ENCODE measurements at regions not wholly inside any gene's neighbourhood (a gene's known extent, or its start where the extent isn't known, plus 50 kb on each side); places are given as distances from the start of the nearest gene placed in this dataset.
"Not testable (repeated sequence)": the region's sequence is repeated elsewhere in the genome, so short reads cannot be mapped to it uniquely, and the experiment has no call there.

DNA sequence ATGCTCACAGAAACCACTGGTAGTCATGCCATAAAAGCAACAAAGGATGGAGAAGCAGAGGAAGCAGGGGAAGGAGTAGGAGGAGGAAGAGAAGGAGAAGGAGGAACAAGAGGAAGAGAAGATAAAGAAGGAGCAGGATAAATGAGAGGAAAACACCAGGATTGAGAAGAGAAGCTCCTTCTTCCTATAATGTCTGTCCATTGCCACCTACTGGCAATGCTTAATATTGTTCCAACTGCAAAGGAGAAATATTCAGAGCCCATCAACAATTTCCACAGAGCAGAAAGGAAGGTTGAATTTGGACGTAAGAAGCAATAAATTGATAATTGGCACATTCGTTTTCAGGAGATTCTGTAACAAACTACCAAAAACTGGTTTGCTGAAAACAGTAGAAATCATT, 898.4 kb downstream of the SLC16A7 start:
- Mint-ChIP-seq H3K9me3 (peaks cover 17% of the 10 kb centered on the region), H3K36me3 (no peaks in the 10 kb centered on the region)

DNA sequence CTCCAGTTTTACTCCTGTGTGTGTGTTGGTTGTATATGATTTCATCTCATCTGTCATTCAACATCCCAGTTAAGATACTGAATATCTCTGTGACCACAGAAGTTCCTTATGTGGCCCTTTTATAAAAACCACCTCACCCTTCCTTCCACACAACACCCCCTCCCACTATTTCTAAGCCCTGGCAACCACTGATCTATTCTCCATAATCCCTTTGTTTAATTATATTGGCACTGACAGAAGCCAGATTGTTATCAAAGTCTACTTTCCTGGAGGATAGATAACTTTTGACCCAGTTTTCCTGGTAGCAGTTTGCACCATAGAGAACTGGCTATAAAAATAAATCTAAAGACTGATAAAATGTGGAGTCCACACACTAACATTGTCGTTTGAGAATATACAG, 902.8 kb downstream of the SLC16A7 start:
- DNase-seq (ENCODE audit: low spot score in 2 of 2) (no peak), ATAC-seq (no peak)
- Mint-ChIP-seq H3K4me1 (no peaks in the 10 kb centered on the region), H3K27ac (no peak overlapping the region), H3K36me3 (no peaks in the 10 kb centered on the region), H3K9me3 (peaks cover 16% of the 10 kb centered on the region), H3K4me3 (no peak overlapping the region)

More for the DNA sequence above, 898.4 kb downstream of the SLC16A7 start:
- H3K4me3 Mint-ChIP-seq, result no peak overlapping the region
- no peak overlapping the region for H3K27ac Mint-ChIP-seq
- DNase-seq (ENCODE audit: low spot score in 2 of 2) (no peak), ATAC-seq (no peak)
- no peaks in the 10 kb centered on the region for H3K4me1 Mint-ChIP-seq

DNA sequence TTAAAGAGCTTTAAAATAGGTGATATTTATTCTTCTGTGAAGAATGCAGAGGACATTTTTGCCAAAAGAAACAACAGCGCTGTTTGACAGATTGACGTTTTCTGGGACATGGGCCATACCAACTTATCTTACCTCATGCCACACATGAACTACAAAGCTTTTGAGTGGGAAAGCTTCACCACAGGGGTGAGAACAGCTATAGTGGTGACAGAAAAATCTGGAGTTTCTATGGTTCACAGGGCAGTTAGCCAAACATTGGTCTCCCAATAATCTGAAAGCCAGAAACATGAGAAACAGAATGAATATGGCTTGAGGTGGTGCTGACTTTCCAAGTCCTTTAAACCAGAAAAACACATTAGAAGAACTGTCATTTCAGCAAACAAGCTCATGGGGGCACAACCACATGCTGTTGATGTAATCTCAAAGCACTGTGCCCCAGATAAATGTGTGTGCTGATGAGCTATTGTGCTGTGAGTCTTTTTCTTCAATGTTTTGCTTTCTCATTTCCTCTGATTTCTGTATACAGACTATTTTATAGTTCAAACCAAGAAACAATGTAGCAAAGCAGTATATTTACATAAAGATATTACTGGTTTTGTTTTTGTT, 905.4 kb downstream of the SLC16A7 start:
- no peak overlapping the region for H3K27ac Mint-ChIP-seq
- ATAC-seq, result no peak
- DNase-seq (ENCODE audit: low spot score in 2 of 2), result no peak
- peaks cover 5% of the 10 kb centered on the region for H3K9me3 Mint-ChIP-seq
- H3K4me1 Mint-ChIP-seq, result no peaks in the 10 kb centered on the region
- no peaks in the 10 kb centered on the region for H3K36me3 Mint-ChIP-seq
- no peak overlapping the region for H3K4me3 Mint-ChIP-seq

DNA sequence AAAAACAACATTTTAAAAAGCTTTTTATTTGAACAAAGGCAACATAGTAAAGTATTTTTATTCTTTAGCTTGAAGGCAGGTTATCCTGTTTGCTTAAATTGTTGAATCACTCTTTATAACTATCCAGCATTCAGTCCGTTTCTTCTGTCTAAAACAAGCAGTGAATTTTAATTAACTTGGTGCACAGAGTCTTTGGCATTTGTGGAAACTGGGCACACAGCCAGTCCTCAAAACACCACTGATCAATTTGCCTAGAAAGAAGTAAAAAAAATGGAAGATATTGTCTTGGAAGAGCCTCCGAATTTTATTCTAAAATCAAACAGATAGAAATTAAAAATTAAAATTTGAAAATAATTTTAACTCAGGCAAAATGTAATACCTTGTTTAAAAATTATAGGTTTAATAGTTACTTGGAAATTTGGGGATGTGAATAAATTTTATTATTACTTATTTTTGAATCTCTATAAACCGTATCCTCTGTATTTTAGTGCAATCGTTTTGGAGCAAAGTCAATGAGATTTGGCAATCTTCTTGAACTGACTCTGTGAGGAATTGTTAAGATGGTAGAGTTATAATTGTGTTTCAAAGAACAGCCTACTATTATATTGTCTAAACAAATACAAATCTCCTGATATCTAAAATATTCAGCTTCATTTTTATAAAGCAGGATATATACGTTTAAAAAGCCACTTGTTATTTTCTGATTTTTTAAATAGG, 927.0 kb downstream of the SLC16A7 start:
- Mint-ChIP-seq H3K36me3 (no peaks in the 10 kb centered on the region), H3K4me3 (no peak overlapping the region), H3K4me1 (no peaks in the 10 kb centered on the region), H3K9me3 (peaks cover 6% of the 10 kb centered on the region), H3K27ac (no peak overlapping the region)
- ATAC-seq, result no peak
- no peak for DNase-seq (ENCODE audit: low spot score in 2 of 2)

DNA sequence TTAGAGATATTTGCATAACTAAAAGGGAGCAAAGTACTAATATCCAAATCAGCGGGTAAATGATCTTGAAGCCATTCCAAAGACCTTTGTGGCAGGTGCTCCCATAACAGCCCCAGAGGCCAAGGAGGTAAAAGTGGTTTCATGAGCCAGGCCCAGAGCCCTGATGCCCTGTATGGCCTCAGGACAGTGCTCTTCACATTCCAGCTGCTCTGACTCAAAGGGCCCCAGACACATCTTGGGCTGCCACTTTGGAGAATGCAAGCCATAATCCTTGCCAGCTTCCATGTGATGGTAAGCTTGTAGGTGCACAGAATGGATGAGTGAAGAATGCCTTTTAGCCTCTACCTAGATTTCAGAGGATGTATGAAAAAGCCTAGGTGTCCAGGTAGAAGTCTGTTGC, 933.4 kb downstream of the SLC16A7 start:
- H3K36me3 Mint-ChIP-seq, result no peaks in the 10 kb centered on the region
- ATAC-seq (no peak), DNase-seq (ENCODE audit: low spot score in 2 of 2) (no peak)
- H3K27ac Mint-ChIP-seq, result no peak overlapping the region
- no peak overlapping the region for H3K4me3 Mint-ChIP-seq
- no peaks in the 10 kb centered on the region for H3K4me1 Mint-ChIP-seq
- peaks cover 5% of the 10 kb centered on the region for H3K9me3 Mint-ChIP-seq

DNA sequence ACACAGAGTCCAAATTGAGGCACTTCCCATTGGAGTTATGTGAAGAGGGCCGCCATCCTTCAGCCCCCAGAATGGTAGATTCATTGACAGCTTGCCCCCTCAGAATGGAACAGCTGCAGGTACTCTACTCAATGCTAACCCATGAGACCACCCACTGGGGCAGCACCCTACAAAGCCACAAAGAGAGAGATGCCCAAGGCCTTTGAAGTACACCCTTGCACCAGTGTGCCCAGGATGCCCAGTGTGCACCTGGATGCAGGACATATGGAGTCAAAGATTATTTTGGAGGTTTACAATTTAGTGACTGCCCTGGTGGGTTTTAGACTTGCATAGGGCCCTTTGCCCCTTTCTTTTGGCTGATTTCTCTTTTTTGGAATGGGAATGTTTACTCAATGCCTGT, 933.9 kb downstream of the SLC16A7 start:
- Mint-ChIP-seq H3K36me3 (no peaks in the 10 kb centered on the region), H3K4me1 (no peaks in the 10 kb centered on the region), H3K9me3 (peaks cover 5% of the 10 kb centered on the region), H3K4me3 (no peak overlapping the region), H3K27ac (no peak overlapping the region)
- DNase-seq (ENCODE audit: low spot score in 2 of 2), result no peak
- ATAC-seq, result no peak

DNA sequence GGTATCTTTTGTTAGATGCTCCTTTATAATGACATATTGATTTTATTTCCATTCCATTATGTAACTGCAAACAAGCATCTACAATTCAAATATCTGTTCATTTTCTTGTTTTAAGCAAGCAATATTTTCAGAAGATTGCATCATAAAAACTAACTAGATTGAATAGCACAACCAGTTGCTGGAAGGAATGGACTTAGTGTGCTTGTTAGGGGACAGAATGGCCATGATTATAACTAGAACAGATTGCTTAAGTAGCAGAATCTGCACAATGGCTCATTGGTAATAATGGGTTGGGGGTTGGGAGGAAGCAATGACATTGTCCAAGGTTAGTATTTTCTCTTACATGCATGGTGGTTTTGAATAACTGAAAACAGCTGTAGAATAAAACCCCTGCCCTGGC, 939.5 kb downstream of the SLC16A7 start:
- ATAC-seq (no peak), DNase-seq (ENCODE audit: low spot score in 2 of 2) (no peak)
- Mint-ChIP-seq H3K36me3 (no peaks in the 10 kb centered on the region), H3K27ac (no peak overlapping the region), H3K9me3 (peaks cover 14% of the 10 kb centered on the region), H3K4me1 (no peaks in the 10 kb centered on the region), H3K4me3 (no peak overlapping the region)

DNA sequence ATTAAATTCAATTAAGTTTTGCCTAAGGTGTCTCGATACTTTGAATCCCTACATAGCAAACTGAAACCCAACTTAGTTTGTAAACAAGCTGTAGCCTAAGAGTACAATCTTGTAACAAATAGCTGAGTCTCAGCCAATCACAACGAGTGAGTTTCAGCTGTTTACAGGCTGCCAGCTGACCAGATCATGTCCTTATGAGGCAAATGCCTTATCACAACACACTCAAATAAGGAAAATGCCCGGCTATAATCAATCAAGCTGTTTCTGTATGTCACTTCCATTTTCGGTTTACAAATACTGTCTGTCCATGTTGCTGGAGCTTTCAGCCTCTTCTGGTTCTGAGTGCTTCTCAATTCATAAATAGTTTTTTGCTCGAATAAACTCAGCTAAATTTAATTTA, 943.8 kb downstream of the SLC16A7 start:
- no peaks in the 10 kb centered on the region for H3K4me1 Mint-ChIP-seq
- DNase-seq (ENCODE audit: low spot score in 2 of 2) (no peak), ATAC-seq (no peak)
- H3K36me3 Mint-ChIP-seq, result no peaks in the 10 kb centered on the region
- no peak overlapping the region for H3K4me3 Mint-ChIP-seq
- H3K27ac Mint-ChIP-seq, result no peak overlapping the region
- H3K9me3 Mint-ChIP-seq, result peaks cover 12% of the 10 kb centered on the region

DNA sequence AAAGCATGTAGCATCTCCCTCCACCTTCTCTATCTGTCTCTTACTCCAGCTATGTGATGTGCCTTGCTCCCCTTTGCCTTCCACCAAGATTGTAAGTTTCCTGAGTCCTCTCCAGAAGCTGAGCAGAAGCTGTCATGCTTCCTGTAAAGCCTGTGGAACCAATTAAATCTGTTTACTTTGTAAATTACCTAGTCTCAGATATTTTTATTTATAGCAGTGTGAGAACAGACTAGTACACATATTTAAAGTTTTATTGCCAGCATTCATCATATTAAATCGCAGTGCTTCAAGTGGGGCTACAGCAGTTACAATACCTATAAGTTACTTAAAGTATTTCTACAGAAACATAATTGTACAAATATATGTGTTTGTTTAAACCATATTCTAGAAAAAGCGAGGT, 973.1 kb downstream of the SLC16A7 start:
- H3K36me3 Mint-ChIP-seq, result no peaks in the 10 kb centered on the region
- H3K27ac Mint-ChIP-seq, result no peak overlapping the region
- ATAC-seq (no peak), DNase-seq (ENCODE audit: low spot score in 2 of 2) (no peak)
- H3K4me1 Mint-ChIP-seq, result no peaks in the 10 kb centered on the region
- H3K4me3 Mint-ChIP-seq, result no peak overlapping the region
- H3K9me3 Mint-ChIP-seq, result peaks cover 9% of the 10 kb centered on the region

DNA sequence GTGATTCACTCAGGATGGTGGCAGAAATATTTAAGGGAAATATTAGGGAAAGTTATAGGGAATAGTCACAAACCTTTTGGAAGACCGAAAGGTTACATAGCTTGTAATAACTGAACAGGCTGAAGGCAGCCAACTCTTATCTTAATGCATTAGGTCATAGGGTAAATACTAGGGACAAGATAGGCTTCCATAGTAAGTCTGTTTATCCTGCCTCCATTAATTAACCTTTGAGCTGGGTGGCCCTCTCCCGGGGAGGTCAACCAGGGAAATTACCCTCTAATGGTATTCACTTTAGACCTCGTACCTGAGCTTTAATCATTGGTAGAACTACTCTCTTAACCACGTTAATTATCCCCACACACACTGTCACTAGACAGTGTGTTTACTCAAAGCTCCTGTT, 981.8 kb downstream of the SLC16A7 start:
- ATAC-seq (no peak), DNase-seq (ENCODE audit: low spot score in 2 of 2) (no peak)
- no peaks in the 10 kb centered on the region for H3K4me1 Mint-ChIP-seq
- H3K4me3 Mint-ChIP-seq, result no peak overlapping the region
- H3K9me3 Mint-ChIP-seq, result peaks cover 10% of the 10 kb centered on the region
- no peak overlapping the region for H3K27ac Mint-ChIP-seq
- H3K36me3 Mint-ChIP-seq, result no peaks in the 10 kb centered on the region

DNA sequence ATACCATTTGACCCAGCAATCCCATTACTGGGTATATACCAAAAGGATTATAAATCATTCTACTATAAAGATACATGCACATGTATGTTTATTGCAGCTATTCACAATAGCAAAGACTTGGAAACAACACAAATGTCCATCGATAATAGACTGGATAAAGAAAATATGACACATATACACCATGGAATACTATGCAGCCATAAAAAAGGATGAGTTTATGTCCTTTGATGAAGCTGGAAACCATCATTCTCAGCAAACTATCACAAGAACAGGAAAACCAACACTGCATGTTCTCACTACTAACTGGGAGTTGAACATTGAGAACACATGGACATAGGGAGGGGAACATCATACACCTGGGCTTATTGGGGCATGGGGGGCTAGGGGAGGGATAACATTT, 991.8 kb downstream of the SLC16A7 start:
- H3K36me3 Mint-ChIP-seq; H3K27ac Mint-ChIP-seq; H3K4me3 Mint-ChIP-seq; ATAC-seq; H3K4me1 Mint-ChIP-seq; DNase-seq (ENCODE audit: low spot score in 2 of 2): not testable (repeated sequence)
- peaks cover 17% of the 10 kb centered on the region for H3K9me3 Mint-ChIP-seq

DNA sequence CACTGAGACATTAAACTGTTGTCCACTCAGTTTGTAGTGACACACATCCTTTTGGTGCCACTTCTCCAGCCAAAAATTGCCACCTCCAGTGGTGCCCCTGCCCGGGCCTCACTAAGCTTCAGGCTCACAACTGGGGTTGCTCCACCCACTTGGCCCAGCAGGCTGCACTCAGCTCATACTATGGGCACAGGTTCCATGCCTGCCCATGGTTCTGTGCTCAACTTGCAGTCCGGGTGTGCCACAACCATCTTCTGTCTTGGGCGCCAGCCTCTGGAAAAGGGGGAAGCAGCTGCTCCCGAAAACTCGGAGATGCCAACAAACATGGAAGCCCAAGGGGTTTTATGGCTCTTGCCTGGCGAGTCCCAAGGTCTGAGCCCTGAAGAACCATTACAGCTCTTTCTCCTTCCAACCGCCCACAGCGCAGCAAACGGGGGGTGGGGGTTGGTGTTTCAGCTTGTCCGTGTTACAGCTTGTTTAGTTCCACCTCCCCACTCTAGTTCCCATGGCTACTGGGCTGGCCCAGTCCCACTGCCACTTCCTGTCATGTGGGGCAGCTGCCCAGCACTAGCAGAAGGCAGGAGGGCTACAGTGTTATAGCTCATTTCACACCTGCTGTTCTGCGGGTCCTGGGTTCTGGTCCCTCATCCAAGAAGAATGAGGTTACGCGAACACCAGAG, 998.3 kb downstream of the SLC16A7 start:
- no peak overlapping the region for H3K4me3 Mint-ChIP-seq
- H3K27ac Mint-ChIP-seq, result no peak overlapping the region
- DNase-seq (ENCODE audit: low spot score in 2 of 2) (no peak), ATAC-seq (no peak)
- H3K4me1 Mint-ChIP-seq, result no peaks in the 10 kb centered on the region
- no peaks in the 10 kb centered on the region for H3K36me3 Mint-ChIP-seq
- peaks cover 15% of the 10 kb centered on the region for H3K9me3 Mint-ChIP-seq

DNA sequence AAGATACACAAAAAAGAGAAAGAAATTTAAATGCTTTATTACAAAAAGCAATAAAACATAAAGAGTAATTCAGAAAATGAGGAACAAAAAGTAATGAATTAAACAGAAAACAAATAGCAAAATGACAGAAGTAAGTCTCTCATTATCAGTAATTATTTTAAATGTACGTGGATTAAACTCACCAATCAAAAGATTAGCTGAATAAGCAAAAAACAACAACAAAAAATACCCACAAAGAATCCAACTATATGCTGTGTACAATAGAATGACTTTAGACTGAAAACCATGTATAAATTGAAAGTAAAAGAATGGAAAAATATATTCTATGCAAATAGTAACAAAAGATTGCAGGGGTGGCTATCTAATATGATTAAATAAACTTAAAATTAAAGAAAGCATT, 1006.8 kb downstream of the SLC16A7 start:
- DNase-seq (ENCODE audit: low spot score in 2 of 2), result no peak
- no peak for ATAC-seq
- Mint-ChIP-seq H3K36me3 (no peaks in the 10 kb centered on the region), H3K27ac (no peak overlapping the region), H3K9me3 (peaks cover 25% of the 10 kb centered on the region), H3K4me1 (no peaks in the 10 kb centered on the region), H3K4me3 (no peak overlapping the region)

DNA sequence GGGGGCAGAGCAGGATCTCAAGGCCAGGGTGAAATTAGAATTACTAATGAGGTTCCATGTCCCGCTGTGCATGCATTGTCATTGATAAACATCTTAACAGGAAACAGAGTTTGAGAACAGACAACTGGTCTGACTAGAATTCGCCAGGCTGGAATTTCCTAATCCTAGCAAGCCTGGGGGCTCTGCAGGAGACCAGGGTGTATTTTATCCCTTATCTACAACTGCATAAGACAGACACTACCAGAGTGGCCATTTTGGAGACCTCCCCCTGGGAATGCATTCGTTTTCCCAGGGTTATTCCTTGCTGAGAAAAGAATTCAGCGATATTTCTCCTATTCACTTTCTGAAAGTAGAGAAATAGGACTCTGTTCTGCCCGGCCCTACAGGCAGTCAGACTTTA, 1007.6 kb downstream of the SLC16A7 start:
- H3K9me3 Mint-ChIP-seq, result peaks cover 24% of the 10 kb centered on the region
- DNase-seq (ENCODE audit: low spot score in 2 of 2); H3K36me3 Mint-ChIP-seq; H3K27ac Mint-ChIP-seq; ATAC-seq; H3K4me1 Mint-ChIP-seq; H3K4me3 Mint-ChIP-seq: not testable (repeated sequence)

DNA sequence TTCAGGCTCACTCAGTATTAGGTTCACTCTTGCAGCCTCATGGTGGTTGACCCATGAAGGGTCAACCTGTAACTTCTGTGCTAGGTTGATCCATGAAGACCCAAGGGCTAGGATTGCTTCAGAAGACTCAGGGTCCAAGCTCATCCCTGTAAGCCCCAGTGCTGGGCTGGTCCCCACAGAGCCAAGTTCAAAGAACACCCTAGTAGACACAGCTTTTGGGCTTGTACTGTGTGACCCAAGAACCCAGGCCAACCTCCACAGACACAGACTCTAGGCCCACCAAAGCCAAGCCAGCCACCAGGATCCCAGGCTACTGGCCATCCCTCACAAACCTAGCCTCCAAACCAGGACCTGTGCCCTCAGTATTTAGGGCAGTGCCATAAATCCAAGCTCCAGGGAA, 1020.6 kb downstream of the SLC16A7 start:
- Mint-ChIP-seq H3K36me3 (no peaks in the 10 kb centered on the region), H3K4me1 (no peaks in the 10 kb centered on the region), H3K4me3 (no peak overlapping the region), H3K9me3 (peaks cover 26% of the 10 kb centered on the region), H3K27ac (no peak overlapping the region)
- ATAC-seq (no peak), DNase-seq (ENCODE audit: low spot score in 2 of 2) (no peak)

DNA sequence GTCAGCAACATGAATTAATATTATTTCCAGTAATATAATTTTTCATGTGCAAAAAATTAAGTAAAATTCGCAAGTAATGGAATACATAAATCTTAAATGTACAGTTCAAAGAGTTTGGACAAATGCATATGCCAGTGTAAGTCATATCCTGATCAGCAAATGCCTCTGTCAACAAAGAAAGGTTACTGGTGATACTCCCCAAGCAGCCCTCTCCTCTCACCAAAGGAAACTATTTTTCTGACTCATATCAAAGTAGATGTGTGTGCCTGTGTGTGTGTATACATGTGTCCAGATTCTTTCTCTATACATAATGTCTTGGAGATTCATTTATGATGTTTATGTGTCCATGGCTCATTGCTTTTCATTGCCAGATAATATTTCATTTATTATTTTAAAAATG, 1035.0 kb downstream of the SLC16A7 start:
- no peak for ATAC-seq
- DNase-seq (ENCODE audit: low spot score in 2 of 2), result no peak
- Mint-ChIP-seq H3K27ac (no peak overlapping the region), H3K4me1 (no peaks in the 10 kb centered on the region), H3K4me3 (no peak overlapping the region), H3K36me3 (no peaks in the 10 kb centered on the region), H3K9me3 (peaks cover 19% of the 10 kb centered on the region)
